Skeletal muscle satellite cell (primary cell): ENCODE measurements at regions not wholly inside any gene's neighbourhood (a gene's known extent, or its start where the extent isn't known, plus 50 kb on each side); places are given as distances from the start of the nearest gene placed in this dataset.

Source experiments
- H3K27me3 ChIP-seq: 2 replicates; pipeline ENCODE4 v1.7.0; 2013; ENCODE audit warnings: low read length; ENCODE audit not compliant: control insufficient read depth, insufficient read depth
- H3K36me3 ChIP-seq: 2 replicates; pipeline ENCODE4 v1.7.0; 2013; ENCODE audit warnings: mild to moderate bottlenecking, control low read depth, low read length; ENCODE audit not compliant: insufficient read depth
- H3K4me1 ChIP-seq: 2 replicates; pipeline ENCODE4 v1.7.0; 2013; ENCODE audit warnings: low read length; ENCODE audit not compliant: control insufficient read depth, insufficient read depth
- H3K4me2 ChIP-seq: 2 replicates; pipeline ENCODE4 v1.7.0; 2013; ENCODE audit warnings: mild to moderate bottlenecking, low read length
- H3K4me3 ChIP-seq: 2 replicates; pipeline ENCODE4 v1.7.0; 2013; ENCODE audit warnings: low read length
- H3K9ac ChIP-seq: 2 replicates; pipeline ENCODE4 v1.7.0; 2013; ENCODE audit warnings: mild to moderate bottlenecking, low read depth, low read length, moderate library complexity
- H3K9me3 ChIP-seq: replicated peaks from 2 replicates; pipeline ENCODE4 v1.7.0; 2013; ENCODE audit warnings: mild to moderate bottlenecking, control low read depth, low read length

DNA sequence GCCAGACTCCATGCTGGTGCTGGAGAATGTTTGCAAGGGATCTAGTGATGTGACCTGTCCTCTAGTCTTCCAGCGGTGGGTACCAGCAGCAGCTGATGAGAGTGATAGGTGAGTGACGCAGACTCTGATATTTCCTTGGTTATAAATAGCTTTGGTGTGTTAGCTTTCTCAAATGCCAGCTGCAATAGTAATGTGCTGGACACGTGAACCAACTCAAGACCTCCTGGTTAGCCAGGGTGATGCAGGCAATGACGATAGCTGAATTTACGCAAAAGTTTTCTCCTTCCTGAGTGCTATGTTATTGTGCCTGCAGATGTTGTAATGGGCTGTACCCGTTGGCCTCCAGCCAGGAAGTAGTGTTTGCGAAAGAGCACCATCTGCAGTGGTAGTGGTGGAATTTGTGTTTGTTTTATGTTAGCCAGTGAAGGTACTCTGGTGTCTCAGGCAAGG, 129.5 kb downstream of the CYSLTR2 start:
- Histone ChIP-seq H3K9ac (no peak overlapping the region), H3K4me3 (no peak overlapping the region)

DNA sequence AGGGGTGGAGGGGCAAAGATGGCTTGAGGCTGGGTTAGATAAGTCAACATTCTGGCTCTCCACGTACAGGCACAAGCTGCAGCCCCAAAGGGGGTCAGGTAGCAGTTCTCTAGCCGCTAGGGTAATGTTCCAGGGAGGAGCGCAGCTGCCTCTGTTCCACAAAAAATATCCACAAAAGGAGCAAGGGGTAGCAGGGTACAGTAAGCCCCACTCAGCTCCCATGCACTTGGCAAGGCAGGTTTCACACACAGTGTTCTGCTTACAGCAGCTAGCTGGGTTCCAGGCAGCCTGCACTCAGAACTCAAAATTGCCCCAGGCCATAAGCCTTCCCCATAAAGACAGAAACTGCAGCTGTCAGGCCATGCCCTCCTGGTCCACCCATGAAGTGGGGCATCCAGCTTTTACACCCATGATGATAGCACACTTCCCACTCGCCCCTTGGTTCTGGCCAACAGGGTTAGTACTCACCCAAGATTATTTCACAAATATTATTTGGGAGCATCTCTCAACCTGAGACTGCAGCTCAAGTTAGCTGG, 130.0 kb downstream of the CYSLTR2 start:
- Histone ChIP-seq H3K27me3 (no peaks in the 10 kb centered on the region), H3K4me3 (no peak overlapping the region), H3K9me3 (no peaks in the 10 kb centered on the region), H3K4me1 (peaks cover 12% of the 10 kb centered on the region), H3K9ac (no peak overlapping the region), H3K36me3 (no peaks in the 10 kb centered on the region), H3K4me2 (no peak overlapping the region)

More for the DNA sequence above, 129.5 kb downstream of the CYSLTR2 start:
- no peak overlapping the region for H3K4me2 ChIP-seq
- no peaks in the 10 kb centered on the region for H3K9me3 ChIP-seq
- no peaks in the 10 kb centered on the region for H3K36me3 ChIP-seq
- no peaks in the 10 kb centered on the region for H3K27me3 ChIP-seq
- H3K4me1 ChIP-seq = peaks cover 12% of the 10 kb centered on the region

DNA sequence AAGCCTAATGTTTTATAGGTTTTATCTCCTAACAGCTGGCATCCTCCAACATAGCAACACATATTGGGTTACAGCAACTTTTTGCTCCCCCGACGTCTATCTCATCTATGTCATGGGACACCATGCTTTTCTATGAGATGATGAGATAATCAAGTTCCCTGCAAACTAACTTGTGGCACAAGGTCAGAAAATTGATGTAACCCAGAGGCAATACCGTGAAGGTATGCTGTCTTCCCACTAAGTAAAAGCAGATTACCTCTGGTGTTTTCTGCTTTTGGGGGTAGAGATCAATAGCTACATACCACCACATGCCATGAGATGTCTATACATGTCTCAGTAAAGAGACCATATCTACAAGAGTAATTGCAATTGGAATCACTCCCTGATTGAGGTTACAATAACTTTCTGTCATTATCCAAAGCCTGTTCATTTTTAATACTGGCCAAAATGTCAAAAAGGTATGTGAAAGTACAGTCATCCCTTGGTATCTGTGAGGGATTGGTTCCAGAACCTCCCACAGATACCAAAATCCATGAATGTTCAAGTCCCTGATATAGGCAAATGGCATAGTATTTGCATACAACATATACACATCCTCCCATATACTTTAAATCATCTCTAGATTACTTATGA, 131.3 kb downstream of the CYSLTR2 start:
- Histone ChIP-seq H3K9me3 (no peaks in the 10 kb centered on the region), H3K4me3 (no peak overlapping the region), H3K36me3 (no peaks in the 10 kb centered on the region), H3K27me3 (no peaks in the 10 kb centered on the region), H3K4me1 (peaks cover 12% of the 10 kb centered on the region), H3K9ac (no peak overlapping the region), H3K4me2 (no peak overlapping the region)

DNA sequence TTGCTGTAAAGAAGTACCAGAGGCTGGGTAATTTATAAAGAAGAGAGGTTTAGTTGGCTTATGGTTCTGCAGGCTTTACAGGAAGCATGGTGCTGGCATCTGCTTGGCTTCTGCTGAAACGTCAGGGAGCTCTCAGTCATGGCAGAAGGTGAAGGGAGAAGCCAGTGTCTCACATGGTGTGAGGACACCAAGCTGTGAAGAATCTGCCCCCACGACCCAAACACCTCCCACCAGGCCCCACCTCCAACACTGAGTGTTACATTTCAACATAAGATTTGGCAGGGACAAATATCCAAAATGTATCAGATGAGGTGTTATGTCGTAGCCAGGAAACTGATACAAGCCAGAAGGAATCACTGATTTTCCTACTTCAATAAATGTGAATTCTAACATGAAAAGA, 136.5 kb downstream of the CYSLTR2 start:
- no peak overlapping the region for H3K9ac ChIP-seq
- no peaks in the 10 kb centered on the region for H3K9me3 ChIP-seq
- no peak overlapping the region for H3K4me3 ChIP-seq
- H3K27me3 ChIP-seq = no peaks in the 10 kb centered on the region
- no peak overlapping the region for H3K4me2 ChIP-seq
- no peaks in the 10 kb centered on the region for H3K36me3 ChIP-seq
- H3K4me1 ChIP-seq = peaks cover 14% of the 10 kb centered on the region

DNA sequence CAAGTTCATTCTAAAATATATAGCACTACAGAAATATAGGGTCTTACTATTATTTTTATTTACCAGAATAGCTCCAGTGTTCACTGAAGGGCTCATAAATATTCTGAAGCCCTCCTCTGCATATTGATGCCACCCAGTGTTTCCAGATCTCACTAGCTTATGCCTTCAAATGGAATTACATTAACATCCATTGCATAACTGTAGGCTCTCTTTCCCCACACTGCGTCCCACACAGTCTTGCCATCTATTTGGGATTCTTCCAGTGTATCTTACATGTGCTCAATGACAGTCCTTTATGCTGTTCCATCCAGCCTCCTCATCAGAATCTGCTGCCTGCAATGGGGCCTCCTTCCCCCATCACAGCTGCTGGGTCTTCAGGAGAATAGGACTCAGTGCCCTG, 137.2 kb downstream of the CYSLTR2 start:
- no peak overlapping the region for H3K4me3 ChIP-seq
- H3K4me1 ChIP-seq = peaks cover 14% of the 10 kb centered on the region
- no peaks in the 10 kb centered on the region for H3K9me3 ChIP-seq
- peak overlapping the region; percentile 11 for H3K9ac ChIP-seq
- no peak overlapping the region for H3K4me2 ChIP-seq
- no peaks in the 10 kb centered on the region for H3K36me3 ChIP-seq
- H3K27me3 ChIP-seq = no peaks in the 10 kb centered on the region

DNA sequence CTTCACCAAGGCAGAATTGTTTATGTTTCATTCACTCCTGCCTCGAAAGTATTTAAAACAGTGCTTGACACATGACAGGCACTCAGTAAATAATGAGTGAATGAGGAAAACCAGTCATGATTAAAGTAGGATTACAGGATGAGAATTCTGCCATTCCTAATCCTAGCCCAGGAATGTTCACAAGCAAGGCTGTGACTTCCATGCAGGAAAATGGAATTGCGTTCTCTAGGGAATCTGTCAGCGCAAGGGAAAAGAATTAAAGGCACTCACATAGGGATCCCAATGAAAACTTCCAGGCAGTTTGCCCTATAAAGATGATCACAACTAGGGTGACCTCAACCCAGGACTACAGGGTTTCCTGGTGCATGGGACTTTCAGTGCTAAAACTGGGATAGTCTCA, 143.4 kb downstream of the CYSLTR2 start:
- Histone ChIP-seq H3K4me1 (peaks cover 10% of the 10 kb centered on the region), H3K36me3 (no peaks in the 10 kb centered on the region), H3K4me2 (no peak overlapping the region), H3K9ac (no peak overlapping the region), H3K9me3 (no peaks in the 10 kb centered on the region), H3K4me3 (no peak overlapping the region), H3K27me3 (no peaks in the 10 kb centered on the region)

DNA sequence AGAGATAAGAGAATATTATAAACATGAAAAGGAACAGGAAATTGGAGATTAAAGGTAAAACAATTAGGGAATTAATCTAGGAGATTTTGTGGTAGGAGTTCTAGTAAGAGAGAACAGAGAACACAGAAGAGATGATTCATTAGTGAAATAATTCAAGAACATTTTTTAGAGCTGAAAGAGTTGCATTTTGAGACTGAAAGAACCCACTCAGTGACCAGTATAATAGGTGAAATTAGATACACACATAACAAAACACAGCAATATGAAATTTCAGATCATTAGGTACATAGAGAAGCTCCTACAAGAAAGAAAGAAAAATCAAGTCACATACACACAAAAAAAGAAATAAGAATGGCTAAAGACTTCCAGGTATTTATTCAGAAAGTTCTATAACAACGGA, 144.0 kb downstream of the CYSLTR2 start:
- no peaks in the 10 kb centered on the region for H3K27me3 ChIP-seq
- H3K4me3 ChIP-seq = no peak overlapping the region
- H3K4me1 ChIP-seq = peaks cover 6% of the 10 kb centered on the region
- H3K36me3 ChIP-seq = no peaks in the 10 kb centered on the region
- no peak overlapping the region for H3K4me2 ChIP-seq
- no peaks in the 10 kb centered on the region for H3K9me3 ChIP-seq
- H3K9ac ChIP-seq = no peak overlapping the region

DNA sequence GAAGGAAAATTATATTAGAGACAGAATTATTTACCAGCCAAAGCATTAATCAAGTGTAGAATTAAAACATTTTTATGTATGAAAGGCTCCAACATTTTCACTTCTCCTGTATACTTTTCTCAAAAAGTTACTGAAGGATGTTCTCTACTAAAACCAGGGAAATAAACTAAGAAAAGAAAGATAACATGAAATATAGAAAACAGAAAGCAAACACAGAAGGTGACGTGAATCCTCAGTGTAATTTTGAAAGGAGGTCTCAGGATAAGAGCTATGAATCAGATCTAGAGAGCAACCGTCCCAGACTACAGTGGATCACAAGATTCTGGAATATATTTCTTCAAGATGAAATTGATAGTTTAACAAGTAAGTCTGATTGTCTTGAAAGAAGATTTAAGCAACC, 144.5 kb downstream of the CYSLTR2 start:
- H3K4me1 ChIP-seq = peaks cover 6% of the 10 kb centered on the region
- H3K27me3 ChIP-seq = no peaks in the 10 kb centered on the region
- no peak overlapping the region for H3K4me2 ChIP-seq

DNA sequence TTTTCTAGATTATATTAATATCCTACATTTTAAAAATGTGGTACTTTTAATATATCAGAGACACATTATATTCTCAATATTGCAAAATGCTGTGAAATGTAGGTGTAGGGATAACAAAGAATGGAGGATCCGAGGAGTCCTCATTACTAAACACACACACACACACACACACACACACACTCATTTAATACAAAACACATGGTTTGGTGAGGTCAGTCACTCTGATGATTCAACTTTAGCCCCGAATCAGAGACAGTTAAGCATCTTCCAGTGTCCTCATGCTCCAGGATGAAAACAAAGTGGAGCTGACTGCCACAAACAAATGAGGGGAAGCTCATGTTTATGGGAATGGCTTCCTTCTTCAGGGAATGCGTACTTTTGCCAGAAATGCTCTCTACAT, 147.5 kb downstream of the CYSLTR2 start:
- no peaks in the 10 kb centered on the region for H3K9me3 ChIP-seq
- H3K36me3 ChIP-seq = no peaks in the 10 kb centered on the region
- H3K9ac ChIP-seq = no peak overlapping the region
- no peak overlapping the region for H3K4me3 ChIP-seq
- peaks cover 21% of the 10 kb centered on the region for H3K4me1 ChIP-seq
- no peaks in the 10 kb centered on the region for H3K27me3 ChIP-seq
- H3K4me2 ChIP-seq = no peak overlapping the region

More for the DNA sequence above, 144.5 kb downstream of the CYSLTR2 start:
- Histone ChIP-seq H3K36me3 (no peaks in the 10 kb centered on the region), H3K4me3 (no peak overlapping the region), H3K9ac (no peak overlapping the region), H3K9me3 (no peaks in the 10 kb centered on the region)

DNA sequence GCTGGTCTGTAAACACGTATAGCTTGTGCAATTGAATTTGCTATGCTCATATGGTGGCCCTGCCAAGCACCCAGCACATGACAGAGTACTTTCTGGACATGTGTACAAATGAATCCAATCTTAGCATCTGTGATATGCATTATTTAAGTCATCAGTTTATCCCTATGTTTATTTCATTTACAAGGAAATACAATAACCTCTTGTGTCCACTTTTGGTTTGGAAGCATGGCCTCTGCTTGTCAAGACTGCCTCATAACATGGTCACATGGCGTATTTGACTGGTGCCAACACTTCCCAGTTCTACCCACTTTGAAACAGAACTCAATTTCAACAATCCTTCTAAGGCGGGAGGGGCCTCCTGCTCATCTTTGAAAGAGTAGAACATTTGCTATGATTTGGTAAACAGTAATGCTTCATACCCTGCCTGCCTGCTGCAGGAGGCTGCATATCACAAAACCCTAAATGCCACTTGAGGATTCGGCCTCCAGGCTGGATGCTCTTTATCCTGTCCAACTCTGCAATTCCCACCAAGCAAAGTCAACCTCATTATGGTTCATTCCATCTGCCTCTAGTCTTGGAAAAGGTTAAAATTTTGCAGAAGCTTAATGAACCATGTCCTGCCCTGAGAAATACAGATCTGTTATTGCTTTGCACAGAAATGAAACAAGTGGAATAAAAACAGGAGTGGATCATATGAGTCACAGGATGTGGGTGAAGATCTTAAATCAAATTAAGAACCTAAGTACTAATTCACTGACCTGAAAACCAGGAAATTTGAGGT, 151.3 kb downstream of the CYSLTR2 start:
- no peaks in the 10 kb centered on the region for H3K27me3 ChIP-seq
- H3K9ac ChIP-seq = no peak overlapping the region
- H3K4me2 ChIP-seq = peak overlapping the region; percentile 11
- no peak overlapping the region for H3K4me3 ChIP-seq
- no peaks in the 10 kb centered on the region for H3K9me3 ChIP-seq
- no peaks in the 10 kb centered on the region for H3K36me3 ChIP-seq
- H3K4me1 ChIP-seq = peaks cover 29% of the 10 kb centered on the region

DNA sequence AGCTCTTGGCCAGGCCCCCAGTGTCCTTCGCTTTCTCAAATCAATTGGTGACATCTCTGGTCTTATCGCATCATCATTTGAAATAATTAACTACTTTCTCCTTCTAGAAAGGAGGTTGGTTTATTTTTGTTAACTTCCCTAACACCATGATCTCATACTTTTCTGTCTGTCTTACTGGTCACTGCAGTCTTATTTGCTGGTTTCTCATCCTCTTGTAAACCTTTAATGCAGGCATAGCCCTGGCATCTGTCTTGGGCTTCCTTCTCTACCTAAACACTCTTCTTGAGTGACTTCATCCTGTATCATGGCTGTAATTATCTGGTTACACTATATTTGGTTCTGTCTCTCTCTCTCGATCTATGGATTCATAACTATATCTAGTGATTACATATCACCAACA, 152.8 kb downstream of the CYSLTR2 start:
- H3K4me1 ChIP-seq = peaks cover 29% of the 10 kb centered on the region

More for the DNA sequence above, 152.8 kb downstream of the CYSLTR2 start:
- H3K9me3 ChIP-seq = no peaks in the 10 kb centered on the region
- H3K4me2 ChIP-seq = no peak overlapping the region
- no peak overlapping the region for H3K9ac ChIP-seq
- H3K36me3 ChIP-seq = no peaks in the 10 kb centered on the region
- no peaks in the 10 kb centered on the region for H3K27me3 ChIP-seq
- H3K4me3 ChIP-seq = no peak overlapping the region
